ENCODE measurements at regions not wholly inside any gene's neighbourhood (a gene's known extent, or its start where the extent isn't known, plus 50 kb on each side); places are given as distances from the start of the nearest gene placed in this dataset.

DNA sequence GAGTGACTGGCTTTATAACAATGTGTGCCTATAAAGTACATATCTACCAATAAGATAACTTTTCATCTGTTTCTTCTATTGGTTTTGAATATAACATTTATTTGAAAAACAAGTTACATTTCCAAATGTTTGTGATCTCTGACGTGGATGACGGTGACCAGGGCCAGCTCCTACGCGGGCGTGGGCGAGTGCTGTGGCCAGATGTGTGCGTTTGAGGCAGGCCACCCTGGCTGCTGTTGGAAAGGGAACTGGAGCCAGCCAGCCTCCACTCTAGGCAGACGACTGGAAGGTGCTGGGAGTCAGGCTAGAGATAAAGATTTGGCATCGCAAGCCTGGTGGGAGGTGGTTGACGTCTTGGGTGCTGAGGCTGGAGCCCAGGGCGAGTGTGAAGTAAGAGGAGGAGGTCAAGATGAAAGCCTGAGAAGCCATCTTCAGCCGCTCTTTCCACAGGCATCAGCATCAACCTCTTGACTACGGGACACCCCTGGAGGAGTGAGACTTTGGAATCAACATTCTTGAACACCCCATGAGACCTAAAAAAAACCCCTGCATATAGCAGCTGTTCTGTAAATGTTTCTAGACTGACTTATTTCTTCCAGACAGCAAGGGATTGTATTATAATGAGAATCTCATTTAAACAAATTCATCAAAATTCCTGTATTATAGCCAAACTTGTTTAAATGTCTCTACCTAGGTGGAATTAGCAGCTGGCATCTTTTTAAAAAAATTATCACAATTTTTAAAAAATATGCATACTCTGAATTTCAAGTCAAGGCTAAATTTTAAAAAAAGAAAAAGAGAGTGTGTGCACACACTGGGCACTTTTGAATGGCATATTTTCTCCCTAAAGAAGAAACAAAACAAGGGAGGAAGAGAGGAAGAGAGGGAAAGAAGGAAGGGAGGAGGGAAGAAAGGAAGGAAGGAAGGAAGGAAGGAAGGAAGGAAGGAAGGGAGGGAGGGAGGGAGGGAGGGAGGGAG is 112.5 kb upstream of the SLC44A3 start:
- DNase-seq (ENCODE audit: low spot score), result no peak

DNA sequence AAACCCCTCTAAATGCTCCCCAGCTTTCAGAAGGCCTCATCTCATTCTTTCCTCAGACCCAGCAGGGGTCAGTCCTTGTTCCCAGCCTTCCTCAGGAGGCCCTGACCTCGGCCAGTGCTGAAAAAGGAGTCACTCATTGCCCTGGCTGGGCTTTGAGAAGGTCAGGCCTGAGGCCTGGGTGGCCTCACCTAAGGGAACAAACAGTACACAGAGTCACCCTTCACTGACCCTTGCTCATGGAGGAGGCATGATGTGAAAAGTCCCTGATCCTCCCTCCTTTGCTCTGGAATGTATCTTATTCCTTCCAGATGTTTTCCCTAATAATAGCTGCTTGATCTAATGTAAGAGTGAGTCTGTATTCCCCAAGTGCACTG is 117.7 kb upstream of the SLC44A3 start:
- DNase-seq (ENCODE audit: low spot score), result no peak

DNA sequence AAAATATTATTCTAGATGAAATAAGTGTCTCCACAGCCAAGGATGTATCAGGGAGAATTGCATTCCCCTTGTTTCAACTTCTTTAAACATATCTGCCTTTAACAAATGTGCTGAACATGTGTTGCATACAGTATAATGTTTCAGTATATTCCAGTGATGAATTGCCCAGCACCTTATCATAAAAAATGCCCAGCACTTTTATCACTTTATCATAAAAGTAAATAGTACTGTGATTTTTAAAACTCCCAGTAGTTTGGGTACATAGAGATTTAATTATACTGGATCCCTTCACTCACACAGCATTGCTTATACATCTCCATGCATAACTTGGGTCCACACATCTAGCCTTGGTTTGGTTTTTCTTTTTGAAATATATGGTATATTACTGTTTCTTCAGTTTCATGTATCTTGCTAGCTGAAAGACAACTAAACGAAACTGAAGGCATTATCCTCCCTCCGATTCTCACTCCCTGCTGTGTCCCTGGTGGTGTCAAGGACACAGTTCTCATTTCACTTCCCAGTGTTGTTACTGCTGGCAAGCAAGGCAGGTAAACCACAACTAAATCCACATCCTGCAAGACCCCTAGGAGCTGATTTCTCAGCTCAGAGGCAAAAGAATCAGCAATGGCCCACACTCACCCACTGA is 118.2 kb upstream of the SLC44A3 start:
- DNase-seq (ENCODE audit: low spot score), result no peak

DNA sequence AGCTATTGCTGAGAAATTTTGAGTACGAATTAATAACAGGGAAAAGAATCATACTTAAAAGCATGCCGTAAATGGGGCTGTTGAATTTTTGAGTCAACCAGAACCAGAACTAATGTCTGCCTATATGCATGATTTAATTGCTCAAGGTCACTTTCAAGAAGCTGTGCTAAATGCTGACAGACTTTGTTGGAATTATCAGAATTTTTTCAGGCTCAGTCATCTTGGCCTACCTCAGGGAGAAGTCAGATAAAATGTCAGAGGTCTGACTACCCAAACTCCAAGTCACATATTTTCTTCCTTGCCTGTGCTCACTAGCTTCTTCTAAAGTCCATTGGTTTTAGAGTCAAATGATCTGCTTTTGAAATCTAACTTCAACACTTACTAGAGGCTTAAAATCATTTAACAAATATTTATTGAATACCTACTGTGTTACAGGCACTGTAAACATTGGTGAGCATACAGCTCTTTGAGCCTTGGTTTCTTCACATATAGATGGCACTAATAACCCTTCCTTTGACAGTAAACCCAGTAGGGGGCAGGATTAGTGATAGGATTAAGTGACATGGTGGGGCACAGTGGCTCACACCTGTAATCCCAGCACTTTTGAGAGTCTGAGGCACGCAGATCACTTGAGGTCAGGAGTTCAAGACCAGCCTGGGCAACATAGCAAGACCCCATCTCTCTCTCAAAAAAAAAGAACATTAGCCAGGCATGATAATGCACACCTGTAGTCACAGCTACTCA is 121.2 kb upstream of the SLC44A3 start:
- no peak for DNase-seq (ENCODE audit: low spot score)

DNA sequence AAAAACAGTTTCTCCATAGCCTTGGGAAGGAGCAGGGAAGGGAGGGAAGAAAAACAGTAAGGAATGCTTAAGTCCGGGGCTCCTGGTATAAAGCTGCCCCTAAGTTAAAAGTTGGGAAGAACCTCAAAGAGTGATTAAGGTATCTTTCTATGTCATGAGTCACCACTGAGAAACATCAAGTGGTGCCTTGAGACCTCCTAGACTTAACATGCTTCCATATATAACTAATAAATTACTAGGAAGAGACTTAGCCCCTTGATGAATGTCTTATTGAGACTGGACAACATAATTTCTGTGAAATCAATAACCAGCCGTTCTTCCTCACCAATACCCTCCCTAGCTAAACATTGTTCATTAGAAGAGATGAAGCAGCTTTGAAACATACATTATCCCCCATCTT is 121.8 kb upstream of the SLC44A3 start:
- DNase-seq (ENCODE audit: low spot score), result no peak

DNA sequence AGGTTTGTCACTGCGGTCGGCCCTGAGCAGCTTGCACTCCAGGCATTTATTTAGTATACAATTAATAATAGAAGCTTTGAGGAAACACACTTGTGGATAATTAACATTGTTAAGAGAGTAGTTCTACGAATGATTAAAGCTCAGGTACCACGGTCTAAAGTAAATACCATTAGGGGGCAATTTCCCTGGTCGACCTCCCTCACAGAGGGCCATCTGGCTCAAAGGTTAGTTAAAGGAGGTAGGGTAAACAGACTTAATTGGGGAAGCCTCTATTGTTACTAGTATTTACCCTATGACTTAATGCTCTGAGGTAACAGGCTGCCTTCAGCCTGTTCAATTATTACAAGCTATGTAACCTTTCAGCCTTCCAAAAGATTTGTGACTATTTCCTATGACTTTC is 122.3 kb upstream of the SLC44A3 start:
- DNase-seq (ENCODE audit: low spot score), result no peak

DNA sequence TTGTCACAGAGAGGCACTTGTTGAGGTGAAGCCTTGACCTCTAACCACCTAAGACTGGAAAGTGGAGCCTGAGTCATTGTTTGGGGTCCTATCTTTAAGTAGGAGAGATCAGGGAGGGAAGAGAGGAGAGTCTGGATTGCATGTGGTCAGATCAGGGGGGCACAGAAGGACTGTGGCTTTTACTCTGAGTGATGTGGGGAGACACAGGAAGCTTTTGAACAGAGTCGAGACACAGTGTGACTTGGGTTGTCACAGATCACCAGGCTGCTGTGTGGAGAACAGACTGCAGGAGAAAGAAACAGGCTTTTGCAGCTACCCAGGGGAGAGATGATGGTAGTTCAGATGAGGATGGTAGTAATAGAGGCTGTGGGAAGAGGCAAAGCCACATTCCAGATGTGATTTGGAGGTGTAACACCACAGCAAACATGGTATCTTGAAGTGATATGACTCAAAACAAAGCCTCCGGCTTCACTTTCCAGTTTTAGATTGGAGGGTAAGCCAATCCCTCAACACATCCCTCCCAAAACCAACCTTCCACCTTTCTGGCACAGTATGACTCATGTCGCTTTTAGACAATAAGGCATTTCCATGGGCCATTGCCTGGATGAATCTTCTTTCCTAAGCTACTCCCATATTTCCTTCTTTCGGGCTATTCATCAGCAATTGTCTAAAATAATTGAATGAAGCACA is 125.8 kb upstream of the SLC44A3 start:
- no peak for DNase-seq (ENCODE audit: low spot score)

DNA sequence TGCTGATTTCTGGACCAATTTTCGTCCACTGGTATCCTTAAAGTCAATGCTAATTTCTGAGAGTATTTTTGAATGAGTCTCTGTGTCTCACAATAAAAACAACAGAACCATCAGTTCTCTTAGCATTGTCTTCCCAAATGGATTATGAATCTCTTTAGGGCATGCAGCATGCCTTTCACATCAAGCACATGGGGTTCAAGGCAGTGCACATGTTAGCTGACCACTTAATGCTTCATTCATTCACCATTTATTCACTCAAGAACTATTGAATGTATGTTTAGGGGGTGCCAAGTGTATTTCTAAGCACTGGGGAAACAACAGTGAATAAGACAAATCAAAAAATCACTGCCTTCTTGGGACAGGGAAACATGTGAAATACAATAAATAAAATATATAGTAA is 126.7 kb upstream of the SLC44A3 start:
- DNase-seq (ENCODE audit: low spot score), result no peak

DNA sequence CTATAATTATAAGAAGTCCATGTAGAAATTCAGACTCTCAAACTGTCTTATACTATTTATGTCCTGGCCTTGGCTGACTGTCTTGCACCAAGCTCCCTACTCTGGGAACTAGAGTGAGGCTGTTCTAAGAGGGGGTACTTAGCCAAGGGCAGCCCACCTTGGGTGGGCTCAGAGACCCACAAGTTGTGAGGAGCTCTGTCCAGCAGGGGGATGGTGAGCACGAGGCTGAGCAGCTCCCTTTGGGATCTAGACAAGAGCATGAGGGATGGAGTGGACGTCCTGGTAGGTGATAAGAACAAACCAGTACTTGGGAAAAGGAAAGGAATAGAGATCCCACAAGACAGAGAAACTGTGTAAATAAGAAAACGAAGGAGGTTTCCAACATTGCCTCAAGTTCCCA is 127.1 kb upstream of the SLC44A3 start:
- peak; percentile 31 for DNase-seq (ENCODE audit: low spot score)

DNA sequence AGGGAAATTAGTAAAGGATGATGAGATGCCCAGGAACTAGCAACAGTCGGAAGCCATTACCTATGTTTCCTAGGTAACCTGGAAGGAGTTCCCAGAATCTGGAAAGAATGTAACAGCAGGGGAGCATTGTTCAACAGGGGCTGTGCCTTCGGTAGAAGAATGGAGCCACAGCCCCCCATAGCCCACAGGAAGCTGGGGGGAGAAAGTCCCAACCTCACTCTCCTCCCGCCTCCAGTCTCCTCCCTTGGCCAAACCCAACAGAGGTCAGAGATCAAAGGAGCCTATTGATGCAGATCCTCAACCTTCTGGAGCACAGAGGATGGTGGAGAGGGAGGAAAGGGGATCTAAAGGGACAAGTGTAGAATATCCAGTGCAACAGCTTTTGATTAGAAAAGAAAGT is 131.5 kb upstream of the SLC44A3 start:
- peak; percentile 79 for DNase-seq (ENCODE audit: low spot score)

DNA sequence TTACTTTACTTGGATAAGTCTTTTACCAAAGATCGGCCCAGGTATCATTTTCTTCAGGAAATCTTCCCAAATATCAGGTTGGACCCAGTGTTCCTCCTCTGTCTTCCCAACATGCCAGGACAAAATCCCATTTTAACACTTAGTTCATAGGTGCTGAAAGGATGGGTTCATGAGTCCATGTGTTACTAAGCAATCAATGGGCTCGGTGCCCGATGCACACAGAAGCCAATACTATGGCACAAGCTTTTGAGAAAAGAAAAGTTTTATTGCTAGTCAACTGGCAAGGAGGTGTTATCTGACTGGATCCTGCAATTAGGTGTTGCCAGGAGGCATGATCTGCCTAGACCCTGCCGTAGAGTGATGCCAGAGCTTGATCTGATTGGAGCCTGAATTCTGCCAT is 133.3 kb upstream of the SLC44A3 start:
- DNase-seq (ENCODE audit: low spot score), result no peak

DNA sequence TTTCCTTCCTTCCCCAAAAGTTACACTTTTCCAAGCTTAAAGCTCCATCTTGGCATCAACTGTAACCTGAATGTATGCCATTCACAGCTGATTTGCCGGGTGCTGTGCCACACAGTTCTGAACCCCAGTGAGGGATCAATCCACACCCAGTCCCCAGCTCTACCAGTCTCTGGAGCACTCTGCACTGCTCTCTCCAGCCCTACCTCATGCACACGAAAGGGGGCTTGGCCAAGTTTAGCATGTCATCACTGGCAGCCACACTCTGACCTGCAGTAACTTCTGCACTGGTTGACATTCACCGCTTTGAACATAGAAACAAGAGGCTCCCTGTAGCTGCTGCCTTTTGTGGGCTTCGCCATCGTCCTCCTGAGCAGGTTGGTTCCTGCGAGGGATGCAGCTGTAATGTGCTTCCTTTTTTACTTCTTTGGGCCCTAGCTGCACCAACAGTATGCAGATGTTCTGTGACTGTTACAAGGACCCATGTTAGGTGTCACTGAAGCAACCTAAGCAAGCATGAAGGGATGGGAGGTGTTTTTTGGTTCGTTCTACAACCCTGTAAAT is 135.4 kb upstream of the SLC44A3 start:
- DNase-seq (ENCODE audit: low spot score), result no peak

DNA sequence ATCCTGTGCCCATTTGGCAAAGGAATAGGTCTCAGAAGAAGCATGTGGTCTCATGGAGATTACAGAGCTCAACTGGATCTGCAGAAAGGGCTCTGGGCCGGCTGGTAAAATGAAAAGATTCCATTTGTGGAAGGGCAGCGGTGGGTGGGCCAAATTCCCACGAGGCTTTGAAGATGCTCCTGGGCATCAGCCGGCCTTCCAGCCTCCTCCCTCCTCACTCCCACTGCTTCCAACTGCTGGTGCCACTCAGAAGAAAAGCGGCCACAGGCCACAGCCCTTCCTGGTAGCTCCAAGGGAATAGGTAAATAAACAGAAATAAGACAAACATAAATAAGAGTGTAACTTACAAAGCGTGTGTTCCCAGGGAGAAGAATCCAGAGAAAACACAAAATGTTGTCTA is 136.3 kb upstream of the SLC44A3 start:
- DNase-seq (ENCODE audit: low spot score), result no peak

DNA sequence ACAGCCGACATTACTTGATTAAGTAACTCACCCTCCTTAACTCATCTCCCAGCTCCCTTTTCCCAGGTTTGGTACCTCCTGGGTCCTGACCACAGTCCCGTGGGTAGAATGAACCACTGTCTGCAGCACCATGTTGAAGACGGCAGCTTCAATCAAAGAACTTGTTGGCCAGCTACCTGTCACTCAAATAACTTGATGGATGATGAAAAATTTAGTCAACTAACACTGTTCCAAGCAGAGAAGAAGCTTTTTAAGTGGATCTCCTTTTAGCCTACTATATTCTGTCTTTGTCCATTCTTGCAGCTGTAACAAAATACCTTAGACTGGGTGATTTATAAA is 138.4 kb upstream of the F3 start:
- DNase-seq (ENCODE audit: low spot score), result no peak

DNA sequence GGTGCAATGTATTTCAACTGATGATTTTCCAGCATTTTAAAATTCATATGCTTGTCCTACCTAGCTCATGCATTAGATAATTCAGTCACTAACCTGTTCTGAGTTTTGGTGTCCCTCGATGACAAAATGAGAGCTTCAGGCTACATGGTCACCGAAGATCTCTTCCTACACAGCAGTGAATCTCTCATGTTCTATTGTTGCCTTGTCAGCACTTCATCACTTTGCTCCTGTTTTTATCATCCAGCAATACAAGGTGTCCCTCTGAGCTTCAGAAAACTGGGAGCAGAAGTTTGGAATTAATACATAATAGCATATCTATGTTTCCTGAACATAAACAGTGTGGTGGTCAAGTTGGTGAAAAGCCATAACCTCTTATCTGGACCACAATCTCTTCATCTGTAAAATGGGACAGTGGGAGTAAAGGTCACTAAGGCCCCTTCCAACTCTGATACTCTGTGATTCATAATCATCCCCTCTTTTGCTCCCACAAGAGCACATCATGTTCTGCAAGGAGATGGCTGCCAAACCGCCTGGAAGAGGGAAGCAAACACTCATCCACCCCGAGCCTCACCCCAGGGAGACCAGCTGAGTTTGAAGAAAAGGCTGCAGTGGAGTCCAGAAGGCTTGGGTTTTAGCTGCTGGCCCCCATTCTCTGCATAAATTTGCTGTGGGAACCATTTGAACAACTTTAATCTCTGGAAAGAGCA is 137.9 kb upstream of the F3 start:
- no peak for DNase-seq (ENCODE audit: low spot score)

DNA sequence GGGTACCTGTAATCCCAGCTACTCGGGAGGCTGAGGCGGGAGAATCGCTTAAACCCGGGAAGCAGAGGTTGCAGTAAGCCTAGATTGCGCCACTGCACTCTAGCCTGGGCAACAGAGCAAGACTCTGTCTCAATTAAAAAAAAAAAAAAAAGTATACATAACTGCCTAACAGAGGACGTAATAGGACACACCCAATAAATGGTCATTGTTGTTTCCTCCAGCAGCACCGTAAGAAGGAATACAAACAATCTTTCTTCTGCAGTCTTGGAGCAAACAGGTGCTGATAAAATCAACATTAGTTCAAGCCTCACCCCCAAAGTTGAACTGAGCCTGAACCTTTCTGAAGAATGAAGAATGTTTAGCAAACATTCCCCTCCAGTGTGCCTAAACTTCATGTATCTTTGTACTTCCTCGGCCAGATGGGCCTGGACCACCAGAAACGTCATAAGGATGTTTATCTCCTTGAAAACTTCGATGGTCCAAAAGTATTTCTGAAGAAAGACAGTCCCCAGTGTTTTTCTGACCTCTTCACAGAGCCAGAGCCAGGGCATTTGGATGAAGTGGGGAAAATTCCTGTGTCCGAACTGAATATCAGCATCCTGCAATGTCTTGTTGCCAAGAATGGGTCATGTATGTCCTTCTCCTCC is 136.8 kb upstream of the F3 start:
- no peak for DNase-seq (ENCODE audit: low spot score)

DNA sequence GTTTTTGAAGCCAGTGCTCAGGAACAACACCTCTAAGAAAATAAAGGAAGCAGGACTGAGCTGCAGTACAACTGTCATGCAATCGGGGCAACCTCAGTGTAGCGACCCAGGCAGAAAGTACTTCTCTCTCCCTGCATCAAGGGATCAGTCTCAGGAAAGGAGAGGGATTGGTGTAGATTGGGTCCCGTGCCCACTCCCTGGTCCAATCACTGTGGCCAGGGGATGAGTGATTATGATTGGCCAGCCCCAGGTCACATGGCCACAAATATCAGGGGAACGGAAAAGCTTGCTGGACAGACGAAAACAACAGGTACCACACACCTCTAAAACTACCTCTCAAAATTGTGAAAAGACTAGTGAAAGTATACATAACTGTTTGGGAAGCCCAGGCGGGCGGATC is 136.2 kb upstream of the F3 start:
- no peak for DNase-seq (ENCODE audit: low spot score)

DNA sequence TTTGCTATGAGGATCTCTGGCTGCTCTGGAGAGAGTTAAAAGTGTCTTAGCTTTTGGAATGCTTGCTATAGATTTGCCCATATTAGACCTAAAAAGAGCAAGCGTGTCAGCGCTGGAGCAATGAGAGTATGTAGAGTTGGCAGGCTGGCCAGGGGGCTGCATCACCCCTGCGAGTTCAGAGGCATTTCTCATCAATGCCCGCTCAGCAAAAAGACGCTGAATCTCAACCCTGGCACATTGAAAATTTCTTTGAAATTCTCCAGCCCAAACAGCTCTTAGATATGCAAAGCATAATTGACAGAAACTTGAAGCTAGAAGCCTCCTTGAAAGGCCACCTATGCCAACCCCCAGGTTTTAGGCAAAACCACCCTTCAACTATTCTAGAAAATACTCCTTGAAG is 135.5 kb upstream of the F3 start:
- no peak for DNase-seq (ENCODE audit: low spot score)

DNA sequence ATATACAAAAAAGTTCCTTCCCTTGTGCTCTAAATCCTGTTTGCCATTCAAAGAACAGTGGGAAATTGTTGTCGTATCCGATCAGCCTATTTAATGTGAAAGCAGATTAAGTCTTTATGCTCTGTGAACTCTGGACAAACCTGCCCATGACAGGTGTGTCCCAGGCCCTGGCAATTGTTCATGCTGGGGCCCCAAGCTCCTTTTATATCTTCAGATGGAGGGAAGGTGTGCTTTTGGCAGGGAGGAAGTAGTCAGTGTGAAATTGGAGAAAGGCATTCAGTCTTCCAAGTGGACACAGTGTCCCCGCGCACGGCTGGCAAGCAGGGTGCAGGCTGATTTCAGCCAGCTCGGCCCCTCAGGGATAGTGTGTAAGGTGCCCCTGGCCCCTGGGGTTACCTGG is 135.1 kb upstream of the F3 start:
- DNase-seq (ENCODE audit: low spot score), result peak; percentile 31

DNA sequence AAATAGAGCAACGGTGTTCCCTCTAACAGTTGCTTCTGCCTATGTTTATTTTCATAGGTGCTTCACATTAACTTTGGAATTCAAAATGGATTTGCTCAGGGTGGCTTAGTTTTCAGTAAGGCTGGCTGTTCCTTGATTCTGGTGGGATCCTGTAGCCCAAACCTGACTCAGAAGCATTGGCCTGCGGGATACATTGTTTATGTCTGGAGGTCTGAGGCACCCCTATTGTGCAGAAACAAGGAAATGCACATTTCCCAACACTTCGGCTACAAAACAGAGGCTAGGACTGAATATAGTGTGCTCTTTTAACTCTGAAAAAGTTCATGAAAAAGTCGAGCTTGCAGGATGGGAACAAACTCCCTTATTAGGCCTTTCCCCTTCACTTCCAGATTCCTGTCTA is 133.8 kb upstream of the F3 start:
- DNase-seq (ENCODE audit: low spot score), result no peak

DNA sequence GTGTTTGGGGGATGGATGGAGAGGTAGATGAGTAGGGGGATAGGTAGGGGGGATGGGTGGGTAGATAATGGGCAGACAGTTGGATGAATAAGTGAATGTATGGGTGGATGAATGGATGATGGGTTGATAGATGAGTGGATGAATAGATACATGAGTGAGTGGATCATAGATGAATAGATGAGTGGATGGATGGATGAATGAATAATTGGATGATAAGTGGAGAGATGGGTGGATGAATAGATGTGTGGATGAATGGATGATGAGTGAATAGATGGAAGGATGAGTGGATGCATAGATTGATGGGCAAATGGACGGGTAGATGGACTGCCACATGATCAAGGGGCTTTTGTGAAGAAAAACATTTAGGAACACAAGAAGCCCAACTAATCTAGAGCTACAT is 133.3 kb upstream of the F3 start:
- no peak for DNase-seq (ENCODE audit: low spot score)

All from iPS-NIHi11 (cell line).